Thoracic aorta (tissue), 2 donors: ENCODE measurements at regions not wholly inside any gene's neighbourhood (a gene's known extent, or its start where the extent isn't known, plus 50 kb on each side); places are given as distances from the start of the nearest gene placed in this dataset.

Experiments
- ATAC-seq: fragments of 150-250 bp; one replicate; pipeline ENCODE4 v1.8.0; 2017; ENCODE audit warnings: low read depth; ENCODE audit not compliant: insufficient number of reproducible peaks, low FRiP score
- DNase-seq: peaks from one replicate; pipeline ENCODE4 v3.0.0-alpha.2; 2020; ENCODE audit warnings: low spot score
- H3K27ac ChIP-seq, 2 donors: fragments of 200-600 bp; sonication (generic); 1 replicate in 1 of 2; 2 replicates in 1 of 2; pipeline ENCODE4 v1.5.1; 2016; ENCODE audit warnings: mild to moderate bottlenecking in 2 of 2, moderate library complexity in 2 of 2
- H3K27me3 ChIP-seq: fragments of 200-600 bp; sonication (generic); replicated peaks from 2 replicates; pipeline ENCODE4 v1.6.0; 2016; ENCODE audit warnings: mild to moderate bottlenecking; ENCODE audit not compliant: insufficient read depth
- H3K36me3 ChIP-seq: fragments of 200-600 bp; sonication (generic); one replicate; pipeline ENCODE4 v1.5.1; 2016
- H3K4me1 ChIP-seq, 2 donors: fragments of 200-600 bp; sonication (generic); 1 replicate in 1 of 2; 2 replicates in 1 of 2; pipeline versions ENCODE4 v1.5.1 to v1.6.0; 2016; ENCODE audit warnings: low read depth in 2 of 2, mild to moderate bottlenecking in 1 of 2; ENCODE audit not compliant: control insufficient read depth in 1 of 2
- H3K4me3 ChIP-seq: fragments of 200-600 bp; sonication (generic); 2 replicates; pipeline ENCODE4 v1.5.1; 2016; ENCODE audit warnings: mild to moderate bottlenecking
- H3K9me3 ChIP-seq: fragments of 200-600 bp; sonication (generic); 2 replicates; pipeline ENCODE4 v1.5.1; 2016
- TF ChIP-seq, protein P1 (sequence below): fragments of 200-600 bp; sonication (generic); IDR thresholded peaks from one replicate; pipeline ENCODE4 v1.5.1; 2019; ENCODE audit warnings: antibody characterized with exemption

DNA sequence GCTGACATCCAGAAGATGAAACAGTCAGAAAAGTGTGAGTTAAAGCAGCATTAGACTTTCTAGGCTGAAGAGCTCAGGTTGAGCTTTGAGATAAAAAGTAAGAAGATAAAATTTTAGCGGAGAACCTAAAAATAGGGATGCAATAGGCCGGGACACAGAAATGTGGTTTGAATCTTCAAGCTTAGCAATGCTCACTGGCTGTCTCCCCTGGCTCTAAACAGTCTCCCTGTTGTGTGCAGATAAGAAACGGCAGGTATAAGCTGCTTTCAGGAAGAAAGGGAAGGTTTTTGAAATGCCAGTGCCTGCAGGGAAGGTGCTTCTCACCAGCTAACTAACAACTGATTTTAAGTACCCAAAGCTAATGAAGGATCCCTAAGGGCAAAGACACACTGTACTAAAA lies 718.7 kb upstream of the SGO1 start:
- H3K27ac ChIP-seq = no peak overlapping the region
- no peaks in the 10 kb centered on the region for H3K4me1 ChIP-seq
- H3K27me3 ChIP-seq = no peaks in the 10 kb centered on the region
- DNase-seq (no peak), ATAC-seq (no peak)
- H3K9me3 ChIP-seq = no peaks in the 10 kb centered on the region
- H3K4me3 ChIP-seq = no peak overlapping the region
- TF ChIP-seq, protein P1, sequence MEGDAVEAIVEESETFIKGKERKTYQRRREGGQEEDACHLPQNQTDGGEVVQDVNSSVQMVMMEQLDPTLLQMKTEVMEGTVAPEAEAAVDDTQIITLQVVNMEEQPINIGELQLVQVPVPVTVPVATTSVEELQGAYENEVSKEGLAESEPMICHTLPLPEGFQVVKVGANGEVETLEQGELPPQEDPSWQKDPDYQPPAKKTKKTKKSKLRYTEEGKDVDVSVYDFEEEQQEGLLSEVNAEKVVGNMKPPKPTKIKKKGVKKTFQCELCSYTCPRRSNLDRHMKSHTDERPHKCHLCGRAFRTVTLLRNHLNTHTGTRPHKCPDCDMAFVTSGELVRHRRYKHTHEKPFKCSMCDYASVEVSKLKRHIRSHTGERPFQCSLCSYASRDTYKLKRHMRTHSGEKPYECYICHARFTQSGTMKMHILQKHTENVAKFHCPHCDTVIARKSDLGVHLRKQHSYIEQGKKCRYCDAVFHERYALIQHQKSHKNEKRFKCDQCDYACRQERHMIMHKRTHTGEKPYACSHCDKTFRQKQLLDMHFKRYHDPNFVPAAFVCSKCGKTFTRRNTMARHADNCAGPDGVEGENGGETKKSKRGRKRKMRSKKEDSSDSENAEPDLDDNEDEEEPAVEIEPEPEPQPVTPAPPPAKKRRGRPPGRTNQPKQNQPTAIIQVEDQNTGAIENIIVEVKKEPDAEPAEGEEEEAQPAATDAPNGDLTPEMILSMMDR = no peak
- H3K36me3 ChIP-seq = no peaks in the 10 kb centered on the region

GRCh38 chr3:20898962-20899361 lies 713.0 kb upstream of the SGO1 start:
- Histone ChIP-seq H3K27ac (no peak overlapping the region), H3K4me3 (no peak overlapping the region), H3K4me1 (no peaks in the 10 kb centered on the region), H3K27me3 (no peaks in the 10 kb centered on the region), H3K36me3 (no peaks in the 10 kb centered on the region), H3K9me3 (no peaks in the 10 kb centered on the region)
- TF ChIP-seq, protein P1 = no peak
- DNase-seq (no peak), ATAC-seq (no peak)

- TF ChIP-seq, protein P1 = no peak
- Histone ChIP-seq H3K9me3 (no peaks in the 10 kb centered on the region), H3K4me3 (no peak overlapping the region), H3K36me3 (no peaks in the 10 kb centered on the region), H3K27me3 (no peaks in the 10 kb centered on the region), H3K27ac (no peak overlapping the region), H3K4me1 (no peaks in the 10 kb centered on the region)
- no peak for DNase-seq
- no peak for ATAC-seq
These were observed 704.1 kb upstream of the SGO1 start for GRCh38 chr3:20890111-20890519.

DNA sequence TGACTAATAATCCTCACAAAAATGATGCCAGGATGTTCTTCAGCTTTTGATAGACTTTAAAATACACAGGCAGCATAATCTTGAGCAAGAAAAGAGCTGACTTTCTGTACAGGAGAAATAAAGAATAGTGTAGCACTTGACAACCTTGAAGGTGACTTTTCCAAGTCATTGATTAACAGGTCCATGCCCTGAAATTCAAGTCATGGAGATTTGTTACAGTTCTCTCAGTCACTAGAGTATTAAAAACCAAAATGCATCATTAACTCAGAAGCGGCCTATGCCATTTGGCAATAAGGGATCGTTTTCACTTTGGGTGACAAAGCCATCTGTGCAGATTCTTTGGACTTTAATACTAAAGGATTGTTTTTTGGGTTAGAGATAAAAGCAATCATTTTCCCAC lies 692.7 kb upstream of the SGO1 start:
- Histone ChIP-seq H3K27ac (no peak overlapping the region), H3K4me3 (no peak overlapping the region), H3K4me1 (no peaks in the 10 kb centered on the region), H3K36me3 (no peaks in the 10 kb centered on the region), H3K27me3 (no peaks in the 10 kb centered on the region), H3K9me3 (no peaks in the 10 kb centered on the region)
- DNase-seq = no peak
- no peak for ATAC-seq
- TF ChIP-seq, protein P1 = no peak

DNA sequence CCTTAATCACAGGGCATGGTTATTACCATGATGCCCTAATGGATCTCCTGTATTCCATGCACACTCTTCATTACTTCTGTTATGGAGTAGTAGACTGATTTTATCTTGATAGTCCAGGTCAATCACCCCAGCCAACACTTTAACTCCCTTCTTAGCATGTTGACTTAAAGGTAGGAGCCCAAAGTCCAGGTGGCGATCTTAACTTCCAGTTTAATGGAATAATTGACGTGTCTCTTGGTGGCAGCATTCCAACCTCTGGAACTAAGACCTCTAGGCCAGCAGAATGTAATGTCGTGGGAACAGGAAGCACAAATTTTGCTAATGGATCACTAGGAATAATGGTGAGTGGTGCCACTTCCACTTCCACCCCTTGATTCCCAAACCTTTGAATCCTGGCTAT lies 687.2 kb upstream of the SGO1 start:
- H3K4me1 ChIP-seq = no peaks in the 10 kb centered on the region
- no peaks in the 10 kb centered on the region for H3K9me3 ChIP-seq
- H3K27ac ChIP-seq = no peak overlapping the region
- ATAC-seq (no peak), DNase-seq (no peak)
- H3K36me3 ChIP-seq = no peaks in the 10 kb centered on the region
- TF ChIP-seq, protein P1 = no peak
- no peak overlapping the region for H3K4me3 ChIP-seq
- H3K27me3 ChIP-seq = no peaks in the 10 kb centered on the region
